H1 (cell line): ENCODE measurements at regions not wholly inside any gene's neighbourhood (a gene's known extent, or its start where the extent isn't known, plus 50 kb on each side); places are given as distances from the start of the nearest gene placed in this dataset.

Experiments
- CTCF ChIA-PET: fragments of 300-600 bp; sonication (Branson Sonifier 250); formaldehyde crosslinking; loops from one replicate; lab custom pipeline; 2021; ENCODE audit not compliant: partially characterized antibody; lab: Charles Lee
- POLR2A ChIA-PET: fragments of 300-600 bp; sonication (Branson Sonifier 250); formaldehyde crosslinking; loops from one replicate; lab custom pipeline; 2021; ENCODE audit warnings: inconsistent platforms; ENCODE audit not compliant: partially characterized antibody; lab: Charles Lee
- DNase-seq, 2 experiments: peaks; one replicate each; pipeline versions ENCODE4 v3.0.0 to v3.0.0-alpha.2; 2010 to 2022; ENCODE audit warnings: low spot score in 2 of 2, low read depth in 1 of 2, mixed read lengths in 1 of 2
- FAIRE-seq: peaks from 2 replicates; lab custom pipeline; 2011; peaks lifted over from hg19 to GRCh38; lab: Jason Lieb, UNC
- H2AFZ ChIP-seq: 2 replicates; pipeline ENCODE4 v1.8.1; 2012; ENCODE audit warnings: low read length, inconsistent platforms
- H2AK5ac ChIP-seq: 2 replicates; pipeline ENCODE4 v1.6.1; 2013; ENCODE audit warnings: low read depth, low read length
- H2BK120ac ChIP-seq: replicated peaks from 2 replicates; pipeline ENCODE3; 2013; ENCODE audit warnings: low read depth, low read length, inconsistent platforms
- H2BK12ac ChIP-seq: 2 replicates; pipeline ENCODE4 v1.6.1; 2013; ENCODE audit warnings: low read depth, low read length
- H2BK15ac ChIP-seq: 2 replicates; pipeline ENCODE4 v1.6.1; 2013; ENCODE audit warnings: low read length
- H2BK20ac ChIP-seq: 2 replicates; pipeline ENCODE4 v1.6.1; 2013; ENCODE audit warnings: low read length
- H2BK5ac ChIP-seq: 2 replicates; pipeline ENCODE4 v1.6.1; 2013; ENCODE audit warnings: low read depth, low read length
- H3K14ac ChIP-seq: 2 replicates; pipeline ENCODE4 v1.6.1; 2013; ENCODE audit warnings: inconsistent platforms; ENCODE audit not compliant: insufficient read length
- H3K18ac ChIP-seq: 2 replicates; pipeline ENCODE4 v1.6.1; 2013; ENCODE audit warnings: low read length; ENCODE audit errors: extremely low read depth
- H3K23ac ChIP-seq: 2 replicates; pipeline ENCODE4 v1.6.1; 2013; ENCODE audit warnings: inconsistent platforms; ENCODE audit not compliant: insufficient read length
- H3K23me2 ChIP-seq: 2 replicates; pipeline ENCODE4 v1.6.1; 2013; ENCODE audit warnings: low read depth, low read length
- H3K27ac ChIP-seq: 2 replicates; pipeline ENCODE4 v1.6.1; 2011; ENCODE audit warnings: low read depth, low read length, inconsistent platforms
- H3K27me3 ChIP-seq, 4 experiments: replicated peaks in 1 of 4; 1 replicate in 1 of 4; 2 replicates in 3 of 4; pipeline versions ENCODE4 v1.6.1 to v1.8.1; 2011 to 2013; ENCODE audit warnings: low read length in 3 of 4, mild to moderate bottlenecking in 3 of 4, inconsistent platforms in 2 of 4, mixed read lengths in 2 of 4, moderate library complexity in 1 of 4; ENCODE audit not compliant: control insufficient read depth in 3 of 4, insufficient read depth in 3 of 4; ENCODE audit errors: extremely low read depth in 1 of 4
- H3K36me3 ChIP-seq, 4 experiments: 2 replicates each; pipeline versions ENCODE4 v1.6.1 to v1.8.1; 2011 to 2013; ENCODE audit warnings: mild to moderate bottlenecking in 4 of 4, low read length in 3 of 4, moderate library complexity in 2 of 4, control low read depth in 1 of 4, inconsistent platforms in 1 of 4; ENCODE audit not compliant: insufficient read depth in 4 of 4, control insufficient read depth in 2 of 4
- H3K4ac ChIP-seq: replicated peaks from 2 replicates; pipeline ENCODE3; 2013; ENCODE audit warnings: low read length, low read depth, mixed read lengths, inconsistent platforms; ENCODE audit not compliant: insufficient read length
- H3K4me1 ChIP-seq, 4 experiments: replicated peaks in 1 of 4; 1 replicate in 1 of 4; 2 replicates in 3 of 4; pipeline versions ENCODE4 v1.6.1 to v1.8.1; 2011 to 2013; ENCODE audit warnings: low read length in 3 of 4, inconsistent platforms in 2 of 4, mixed read lengths in 1 of 4; ENCODE audit not compliant: insufficient read depth in 4 of 4, control insufficient read depth in 3 of 4
- H3K4me2 ChIP-seq, 2 experiments: 2 replicates each; pipeline versions ENCODE4 v1.6.1 to v1.8.1; 2011 to 2013; ENCODE audit warnings: low read depth in 2 of 2, low read length in 2 of 2, control low read depth in 1 of 2, inconsistent platforms in 1 of 2, mild to moderate bottlenecking in 1 of 2; ENCODE audit not compliant: insufficient read depth in 1 of 2
- H3K4me3 ChIP-seq, 4 experiments: fragments of 200-600, 300-600 bp in 1 of 4; sonication (generic), shearing (Covaris generic), sonication (Bioruptor Twin) in 1 of 4; 2 replicates each; pipeline versions ENCODE4 v1.5.1 to v1.8.1; 2011 to 2016; ENCODE audit warnings: low read length in 4 of 4, low read depth in 3 of 4, control low read depth in 2 of 4, inconsistent platforms in 2 of 4, mild to moderate bottlenecking in 2 of 4, mixed read lengths in 1 of 4, moderate library complexity in 1 of 4; ENCODE audit not compliant: insufficient read depth in 2 of 4; ENCODE audit errors: extremely low read depth in 1 of 4
- H3K56ac ChIP-seq: replicated peaks from 2 replicates; pipeline ENCODE3; 2013; ENCODE audit warnings: low read depth, mild to moderate bottlenecking, mixed read lengths, low read length, inconsistent platforms; ENCODE audit not compliant: insufficient read length
- H3K79me1 ChIP-seq: 2 replicates; pipeline ENCODE4 v1.6.1; 2013; ENCODE audit warnings: low read depth, low read length, control low read depth
- H3K79me2 ChIP-seq, 2 experiments: 2 replicates each; pipeline versions ENCODE4 v1.6.1 to v1.8.1; 2012 to 2013; ENCODE audit warnings: low read length in 2 of 2, mild to moderate bottlenecking in 2 of 2, inconsistent platforms in 1 of 2; ENCODE audit not compliant: insufficient read depth in 2 of 2, control insufficient read depth in 1 of 2
- H3K9ac ChIP-seq, 4 experiments: replicated peaks in 1 of 4; 1 replicate in 1 of 4; 2 replicates in 3 of 4; pipeline versions ENCODE4 v1.6.1 to v1.8.1; 2011 to 2013; ENCODE audit warnings: low read depth in 3 of 4, low read length in 3 of 4, control low read depth in 2 of 4, mild to moderate bottlenecking in 2 of 4, moderate library complexity in 2 of 4, inconsistent platforms in 1 of 4; ENCODE audit errors: extremely low read depth in 1 of 4
- H3K9me3 ChIP-seq, 2 experiments: 2 replicates each; pipeline versions ENCODE4 v1.6.1 to v1.8.1; 2012 to 2013; ENCODE audit warnings: mild to moderate bottlenecking in 2 of 2, moderate library complexity in 2 of 2, control low read depth in 1 of 2, inconsistent platforms in 1 of 2, low read depth in 1 of 2, low read length in 1 of 2, mixed read lengths in 1 of 2; ENCODE audit not compliant: insufficient read depth in 2 of 2
- H4K20me1 ChIP-seq, 2 experiments: replicated peaks in 1 of 2; 2 replicates each; pipeline versions ENCODE3 to v1.8.1; 2011 to 2013; ENCODE audit warnings: inconsistent platforms in 2 of 2, low read length in 2 of 2, mild to moderate bottlenecking in 1 of 2; ENCODE audit not compliant: insufficient read depth in 2 of 2, control insufficient read depth in 1 of 2
- H4K5ac ChIP-seq: 2 replicates; pipeline ENCODE4 v1.6.1; 2013; ENCODE audit warnings: low read length, low read depth, mixed read lengths, inconsistent platforms; ENCODE audit not compliant: insufficient read length
- H4K8ac ChIP-seq: 2 replicates; pipeline ENCODE4 v1.8.0; 2013; ENCODE audit warnings: mild to moderate bottlenecking, moderate library complexity, low read length, inconsistent platforms; ENCODE audit not compliant: insufficient read depth; ENCODE audit errors: extremely low read depth
- H4K91ac ChIP-seq: replicated peaks from 2 replicates; pipeline ENCODE3; 2013; ENCODE audit warnings: low read length, mixed read lengths, inconsistent platforms; ENCODE audit not compliant: insufficient read length
- JUND ChIP-seq: IDR thresholded peaks from 2 replicates; pipeline ENCODE4 v1.6.1; 2011; ENCODE audit warnings: mild to moderate bottlenecking, improper control_type of control experiment, low read length
- POLR2AphosphoS5 ChIP-seq: IDR thresholded peaks from 2 replicates; pipeline ENCODE4 v1.6.1; 2011; ENCODE audit warnings: low read depth, low read length
- POU5F1 ChIP-seq: IDR thresholded peaks from 2 replicates; pipeline ENCODE4 v1.6.1; 2011; ENCODE audit warnings: low read depth, mild to moderate bottlenecking, low read length, moderate library complexity
- RFX5 ChIP-seq: IDR thresholded peaks from 2 replicates; pipeline ENCODE4 v1.6.1; 2011; ENCODE audit warnings: low read depth, low read length, improper control_type of control experiment, borderline replicate concordance
- RNF2 ChIP-seq: fragments of 200-900, 300-1000 bp; sonication (generic); IDR thresholded peaks from 2 replicates; pipeline ENCODE4 v1.7.1; 2016; ENCODE audit warnings: borderline replicate concordance, low read depth, mild to moderate bottlenecking, antibody characterized with exemption, low read length; ENCODE audit not compliant: poor library complexity, severe bottlenecking; ENCODE audit errors: missing control alignments
- RXRA ChIP-seq: IDR thresholded peaks from 2 replicates; pipeline ENCODE4 v1.6.1; 2011; ENCODE audit warnings: low read depth, mild to moderate bottlenecking, low read length, moderate library complexity; ENCODE audit not compliant: insufficient read depth
- SIX5 ChIP-seq: IDR thresholded peaks from 2 replicates; pipeline ENCODE4 v1.6.1; 2011; ENCODE audit warnings: mild to moderate bottlenecking, low read depth, low read length
- USF2 ChIP-seq: IDR thresholded peaks from 2 replicates; pipeline ENCODE4 v1.6.1; 2011; ENCODE audit warnings: low read length, improper control_type of control experiment
- WGBS, 2 experiments: shearing (Covaris generic) in 1 of 2; methylation state at CpG; one replicate each; pipeline versions ENCODE4 v1.1.6 to v1.1.7; 2013 to 2015; ENCODE audit warnings: low lambda C conversion rate in 2 of 2, mixed read lengths in 2 of 2, inconsistent platforms in 1 of 2, low coverage in 1 of 2, missing lambda C conversion rate in 1 of 2; ENCODE audit not compliant: insufficient replicate concordance in 2 of 2, insufficient coverage in 1 of 2, insufficient read length in 1 of 2; ENCODE audit errors: extremely low coverage in 1 of 2, missing lambda C conversion rate in 1 of 2; 5-methylcytosine and 5-hydroxymethylcytosine counted together

GRCh38 chr2:150027164-150027563, 439.6 kb upstream of the MMADHC start:
- Histone ChIP-seq H3K79me1 (no peaks in the 10 kb centered on the region), H4K20me1 (no peaks in the 10 kb centered on the region), H3K9ac (no peak overlapping the region), H2BK12ac (no peak overlapping the region), H2AFZ (no peak overlapping the region), H2AK5ac (no peak overlapping the region), H3K27me3 (no peaks in the 10 kb centered on the region), H3K18ac (no peak overlapping the region), H4K5ac (no peak overlapping the region), H2BK120ac (no peak overlapping the region), H3K9me3 (no peaks in the 10 kb centered on the region), H2BK20ac (no peak overlapping the region), H3K4me1 (no peaks in the 10 kb centered on the region), H4K91ac (no peak overlapping the region), H3K4ac (no peak overlapping the region), H3K36me3 (no peaks in the 10 kb centered on the region), H3K4me2 (no peak overlapping the region), H2BK15ac (no peak overlapping the region), H3K23me2 (no peaks in the 10 kb centered on the region), H2BK5ac (no peak overlapping the region), H3K79me2 (no peaks in the 10 kb centered on the region), H3K14ac (no peak overlapping the region), H4K8ac (no peak overlapping the region), H3K27ac (no peak overlapping the region), H3K23ac (no peak overlapping the region), H3K56ac (no peak overlapping the region), H3K4me3 (no peak overlapping the region)
- 89% methylated on average over 4 of the region's 4 CpGs; no CpG with 5 or more reads in 1 of the 2 experiments for WGBS, 2 experiments
- TF ChIP-seq RXRA, result no peak
- no peak for TF ChIP-seq JUND
- TF ChIP-seq RNF2, result no peak
- no peak for TF ChIP-seq POU5F1
- no peak for TF ChIP-seq SIX5
- TF ChIP-seq USF2, result no peak
- no peak for TF ChIP-seq RFX5
- no peak for TF ChIP-seq POLR2AphosphoS5
- DNase-seq, result no peak
- no peak for FAIRE-seq
- ChIA-PET POLR2A (no interaction called here), CTCF (no interaction called here)
